Natural killer cell (primary cell): ENCODE measurements at regions not wholly inside any gene's neighbourhood (a gene's known extent, or its start where the extent isn't known, plus 50 kb on each side); places are given as distances from the start of the nearest gene placed in this dataset.

Experiments
- ATAC-seq, 3 donors: fragments of 150-1000 bp in 2 of 3; fragments of 200-7000 bp in 1 of 3; cut with Tn5 transposase; 1 replicate in 1 of 3; 2 replicates in 2 of 3; pipeline ENCODE4 v1.10.0; 2021; ENCODE audit warnings: mild to moderate bottlenecking in 2 of 3, moderate library complexity in 2 of 3
- DNase-seq, 2 donors: peaks; one replicate each; pipeline versions ENCODE4 v3.0.0 to v3.0.0-alpha.2; 2013 to 2021; ENCODE audit warnings: mixed read lengths in 1 of 2
- H3K27ac ChIP-seq: one replicate; pipeline ENCODE4 v1.5.1; 2013; ENCODE audit warnings: mild to moderate bottlenecking, low read length
- H3K27me3 ChIP-seq: one replicate; pipeline ENCODE4 v1.6.1; 2013; ENCODE audit warnings: low read length; ENCODE audit not compliant: control insufficient read depth, insufficient read depth
- H3K36me3 ChIP-seq: one replicate; pipeline ENCODE4 v1.6.1; 2013; ENCODE audit warnings: low read length; ENCODE audit not compliant: control insufficient read depth, insufficient read depth
- H3K4me1 ChIP-seq: one replicate; pipeline ENCODE4 v1.6.1; 2013; ENCODE audit warnings: low read length; ENCODE audit not compliant: control insufficient read depth, insufficient read depth
- H3K4me3 ChIP-seq: one replicate; pipeline ENCODE4 v1.5.1; 2013; ENCODE audit warnings: low read length
- H3K9me3 ChIP-seq: one replicate; pipeline ENCODE4 v1.6.1; 2013; ENCODE audit warnings: low read length; ENCODE audit not compliant: control insufficient read depth, insufficient read depth
- H3K27ac Mint-ChIP-seq, 2 donors: one replicate each; pipeline ENCODE4 v1.8.0; 2022; ENCODE audit warnings: mild to moderate bottlenecking in 2 of 2, mixed read lengths in 2 of 2, moderate library complexity in 1 of 2
- H3K27me3 Mint-ChIP-seq, 2 donors: one replicate each; pipeline ENCODE4 v1.8.0; 2022; ENCODE audit warnings: low read depth in 2 of 2, mixed read lengths in 2 of 2
- H3K36me3 Mint-ChIP-seq: one replicate; pipeline ENCODE4 v1.8.0; 2022; ENCODE audit warnings: mixed read lengths
- H3K4me1 Mint-ChIP-seq, 2 donors: one replicate each; pipeline ENCODE4 v1.8.0; 2022; ENCODE audit warnings: mixed read lengths in 2 of 2
- H3K4me3 Mint-ChIP-seq: one replicate; pipeline ENCODE4 v1.8.0; 2022; ENCODE audit warnings: mild to moderate bottlenecking, moderate library complexity, mixed read lengths
- H3K9me3 Mint-ChIP-seq, 2 donors: one replicate each; pipeline ENCODE4 v1.8.0; 2022; ENCODE audit warnings: mixed read lengths in 2 of 2
- WGBS: methylation state at CpG from one replicate; pipeline ENCODE4 v1.1.7; 2013; ENCODE audit warnings: missing lambda C conversion rate; ENCODE audit not compliant: insufficient coverage; 5-methylcytosine and 5-hydroxymethylcytosine counted together
- intact Hi-C: fragments of 100-400 bp; cut with micrococcal nuclease; formaldehyde crosslinking; loops from one replicate; pipeline ENCODE4 v1.14.2; 2022
- TF ChIP-seq, protein P1 (sequence below): fragments of 200-600 bp; IDR thresholded peaks from one replicate; pipeline ENCODE4 v1.8.0; 2022; ENCODE audit warnings: antibody characterized with exemption

- H3K27ac Mint-ChIP-seq, result no peak overlapping the region
- peaks cover 5 to 19% of the 10 kb centered on the region in 2 donors for H3K27me3 Mint-ChIP-seq
- H3K36me3 Mint-ChIP-seq, result no peaks in the 10 kb centered on the region
- H3K4me3 Mint-ChIP-seq, result no peak overlapping the region
- intact Hi-C loops, result no loop called here
- DNase-seq (no peak), ATAC-seq (no peak)
- no peaks in the 10 kb centered on the region for H3K4me1 ChIP-seq
- no peak overlapping the region for H3K4me3 ChIP-seq
- WGBS, result 90% methylated on average over 5 of the region's 5 CpGs
- peaks cover 0 to 5% of the 10 kb centered on the region in 2 donors for H3K4me1 Mint-ChIP-seq
- H3K27me3 ChIP-seq, result no peaks in the 10 kb centered on the region
- TF ChIP-seq, protein P1, sequence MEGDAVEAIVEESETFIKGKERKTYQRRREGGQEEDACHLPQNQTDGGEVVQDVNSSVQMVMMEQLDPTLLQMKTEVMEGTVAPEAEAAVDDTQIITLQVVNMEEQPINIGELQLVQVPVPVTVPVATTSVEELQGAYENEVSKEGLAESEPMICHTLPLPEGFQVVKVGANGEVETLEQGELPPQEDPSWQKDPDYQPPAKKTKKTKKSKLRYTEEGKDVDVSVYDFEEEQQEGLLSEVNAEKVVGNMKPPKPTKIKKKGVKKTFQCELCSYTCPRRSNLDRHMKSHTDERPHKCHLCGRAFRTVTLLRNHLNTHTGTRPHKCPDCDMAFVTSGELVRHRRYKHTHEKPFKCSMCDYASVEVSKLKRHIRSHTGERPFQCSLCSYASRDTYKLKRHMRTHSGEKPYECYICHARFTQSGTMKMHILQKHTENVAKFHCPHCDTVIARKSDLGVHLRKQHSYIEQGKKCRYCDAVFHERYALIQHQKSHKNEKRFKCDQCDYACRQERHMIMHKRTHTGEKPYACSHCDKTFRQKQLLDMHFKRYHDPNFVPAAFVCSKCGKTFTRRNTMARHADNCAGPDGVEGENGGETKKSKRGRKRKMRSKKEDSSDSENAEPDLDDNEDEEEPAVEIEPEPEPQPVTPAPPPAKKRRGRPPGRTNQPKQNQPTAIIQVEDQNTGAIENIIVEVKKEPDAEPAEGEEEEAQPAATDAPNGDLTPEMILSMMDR, result no peak
- H3K9me3 ChIP-seq, result no peaks in the 10 kb centered on the region
- no peaks in the 10 kb centered on the region for H3K36me3 ChIP-seq
- H3K27ac ChIP-seq, result no peak overlapping the region
- H3K9me3 Mint-ChIP-seq, result no peaks in the 10 kb centered on the region
Observed at GRCh38 chr17:77725846-77726245, 232.7 kb upstream of the TNRC6C start.

- Mint-ChIP-seq H3K9me3 (no peaks in the 10 kb centered on the region), H3K27ac (no peak overlapping the region), H3K4me3 (no peak overlapping the region), H3K36me3 (no peaks in the 10 kb centered on the region), H3K27me3 (peaks cover 5 to 19% of the 10 kb centered on the region in 2 donors), H3K4me1 (peaks cover 0 to 5% of the 10 kb centered on the region in 2 donors)
- intact Hi-C loops, result no loop called here
- TF ChIP-seq, protein P1, result no peak
- ATAC-seq (no peak), DNase-seq (no peak)
- Histone ChIP-seq H3K4me3 (no peak overlapping the region), H3K4me1 (no peaks in the 10 kb centered on the region), H3K27me3 (no peaks in the 10 kb centered on the region), H3K9me3 (no peaks in the 10 kb centered on the region), H3K36me3 (no peaks in the 10 kb centered on the region), H3K27ac (no peak overlapping the region)
- WGBS, result 82% methylated on average over 4 of the region's 4 CpGs
Observed at GRCh38 chr17:77726549-77727006, 231.9 kb upstream of the TNRC6C start.

GRCh38 chr17:77727037-77727615, 231.4 kb upstream of the TNRC6C start:
- DNase-seq (no peak), ATAC-seq (no peak)
- Mint-ChIP-seq H3K9me3 (no peaks in the 10 kb centered on the region), H3K4me3 (no peak overlapping the region), H3K36me3 (no peaks in the 10 kb centered on the region), H3K4me1 (peaks cover 0 to 5% of the 10 kb centered on the region in 2 donors), H3K27ac (no peak overlapping the region), H3K27me3 (peaks cover 5 to 21% of the 10 kb centered on the region in 2 donors)
- WGBS, result 86% methylated on average over 15 of the region's 17 CpGs
- Histone ChIP-seq H3K27ac (no peak overlapping the region), H3K27me3 (no peaks in the 10 kb centered on the region), H3K9me3 (no peaks in the 10 kb centered on the region), H3K36me3 (no peaks in the 10 kb centered on the region), H3K4me3 (no peak overlapping the region), H3K4me1 (no peaks in the 10 kb centered on the region)
- intact Hi-C loops, result no loop called here
- TF ChIP-seq, protein P1, result no peak

GRCh38 chr17:77728474-77728795, 230.1 kb upstream of the TNRC6C start:
- no peaks in the 10 kb centered on the region for H3K36me3 ChIP-seq
- no peak overlapping the region for H3K27ac ChIP-seq
- H3K9me3 ChIP-seq, result no peaks in the 10 kb centered on the region
- DNase-seq (no peak), ATAC-seq (no peak)
- intact Hi-C loops, result no loop called here
- H3K4me3 ChIP-seq, result no peak overlapping the region
- 94% methylated on average over 2 of the region's 2 CpGs for WGBS
- no peaks in the 10 kb centered on the region for H3K27me3 ChIP-seq
- H3K27ac Mint-ChIP-seq, result no peak overlapping the region
- peaks cover 9% of the 10 kb centered on the region for H3K36me3 Mint-ChIP-seq
- H3K4me1 ChIP-seq, result no peaks in the 10 kb centered on the region
- H3K4me1 Mint-ChIP-seq, result peaks cover 0 to 5% of the 10 kb centered on the region in 2 donors
- no peak overlapping the region for H3K4me3 Mint-ChIP-seq
- H3K27me3 Mint-ChIP-seq, result peaks cover 9 to 34% of the 10 kb centered on the region in 2 donors
- peaks cover 2 to 5% of the 10 kb centered on the region in 2 donors for H3K9me3 Mint-ChIP-seq
- TF ChIP-seq, protein P1, result no peak
